ENCODE measurements at regions not wholly inside any gene's neighbourhood (a gene's known extent, or its start where the extent isn't known, plus 50 kb on each side); places are given as distances from the start of the nearest gene placed in this dataset.
"Not testable (repeated sequence)": the region's sequence is repeated elsewhere in the genome, so short reads cannot be mapped to it uniquely, and the experiment has no call there.

GRCh38 chr10:57096044-57096443 lies 735.0 kb upstream of the ZWINT start:
- no peak for DNase-seq (ENCODE audit: low read depth in 2 of 3, low spot score in 2 of 3)

GRCh38 chr10:57094965-57095364 lies 733.9 kb upstream of the ZWINT start:
- no peak for DNase-seq (ENCODE audit: low read depth in 2 of 3, low spot score in 2 of 3)

GRCh38 chr10:57094083-57094482 lies 733.0 kb upstream of the ZWINT start:
- DNase-seq (ENCODE audit: low read depth in 2 of 3, low spot score in 2 of 3), result no peak

GRCh38 chr10:57053530-57053929 lies 692.5 kb upstream of the ZWINT start:
- no peak for DNase-seq (ENCODE audit: low read depth in 2 of 3, low spot score in 2 of 3)

- no peak for DNase-seq (ENCODE audit: low read depth in 2 of 3, low spot score in 2 of 3)
Measured at GRCh38 chr10:57049096-57049495, 688.0 kb upstream of the ZWINT start.

- no peak for DNase-seq (ENCODE audit: low read depth in 2 of 3, low spot score in 2 of 3)
Measured at GRCh38 chr10:57038531-57038930, 677.5 kb upstream of the ZWINT start.

GRCh38 chr10:57035310-57035709 lies 674.3 kb upstream of the ZWINT start:
- no peak for DNase-seq (ENCODE audit: low read depth in 2 of 3, low spot score in 2 of 3)

GRCh38 chr10:57032301-57032700 lies 671.2 kb upstream of the ZWINT start:
- not testable (repeated sequence) for DNase-seq (ENCODE audit: low read depth in 2 of 3, low spot score in 2 of 3)

GRCh38 chr10:57031346-57031745 lies 670.3 kb upstream of the ZWINT start:
- DNase-seq (ENCODE audit: low read depth in 2 of 3, low spot score in 2 of 3), result no peak

- DNase-seq (ENCODE audit: low read depth in 2 of 3, low spot score in 2 of 3), result no peak
Measured at GRCh38 chr10:57026307-57026706, 665.2 kb upstream of the ZWINT start.

GRCh38 chr10:57023626-57024025 lies 662.6 kb upstream of the ZWINT start:
- no peak for DNase-seq (ENCODE audit: low read depth in 2 of 3, low spot score in 2 of 3)

- no peak for DNase-seq (ENCODE audit: low read depth in 2 of 3, low spot score in 2 of 3)
Measured at GRCh38 chr10:57018452-57018851, 657.4 kb upstream of the ZWINT start.

- DNase-seq (ENCODE audit: low read depth in 2 of 3, low spot score in 2 of 3), result no peak
Measured at GRCh38 chr10:57017356-57018037, 656.4 kb upstream of the ZWINT start.

GRCh38 chr10:57015595-57016318 lies 654.7 kb upstream of the ZWINT start:
- no peak for DNase-seq (ENCODE audit: low read depth in 2 of 3, low spot score in 2 of 3)

- no peak for DNase-seq (ENCODE audit: low read depth in 2 of 3, low spot score in 2 of 3)
Measured at GRCh38 chr10:57015187-57015586, 654.1 kb upstream of the ZWINT start.

GRCh38 chr10:57014758-57015157 lies 653.7 kb upstream of the ZWINT start:
- DNase-seq (ENCODE audit: low read depth in 2 of 3, low spot score in 2 of 3), result no peak

GRCh38 chr10:57008189-57008588 lies 647.1 kb upstream of the ZWINT start:
- DNase-seq (ENCODE audit: low read depth in 2 of 3, low spot score in 2 of 3), result no peak

GRCh38 chr10:56991591-56992069 lies 630.6 kb upstream of the ZWINT start:
- DNase-seq (ENCODE audit: low read depth in 2 of 3, low spot score in 2 of 3), result no peak

- DNase-seq (ENCODE audit: low read depth in 2 of 3, low spot score in 2 of 3), result no peak
Measured at GRCh38 chr10:56975513-56975912, 614.5 kb upstream of the ZWINT start.

GRCh38 chr10:56973766-56974165 lies 612.7 kb upstream of the ZWINT start:
- DNase-seq (ENCODE audit: low read depth in 2 of 3, low spot score in 2 of 3), result no peak

- no peak for DNase-seq (ENCODE audit: low read depth in 2 of 3, low spot score in 2 of 3)
Measured at GRCh38 chr10:56943221-56943755, 582.2 kb upstream of the ZWINT start.

GRCh38 chr10:56934515-56934914 lies 573.5 kb upstream of the ZWINT start:
- DNase-seq (ENCODE audit: low read depth in 2 of 3, low spot score in 2 of 3), result no peak

All from hematopoietic multipotent progenitor cell (in vitro differentiated cells).